GM21825 (cell line): ENCODE measurements at regions not wholly inside any gene's neighbourhood (a gene's known extent, or its start where the extent isn't known, plus 50 kb on each side); places are given as distances from the start of the nearest gene placed in this dataset.
"Not testable (repeated sequence)": the region's sequence is repeated elsewhere in the genome, so short reads cannot be mapped to it uniquely, and the experiment has no call there.

Experiments used
- ATAC-seq: cut with Tn5 transposase; IDR thresholded peaks from one replicate; pipeline ENCODE4 v1.9.1; 2021; ENCODE audit warnings: mild to moderate bottlenecking, moderate library complexity; ENCODE audit not compliant: unreplicated experiment

GRCh38 chr4:38278255-38278654, 318.1 kb downstream of the PTTG2 start:
- no peak for ATAC-seq

GRCh38 chr4:38279077-38279476, 318.9 kb downstream of the PTTG2 start:
- ATAC-seq, result no peak

DNA sequence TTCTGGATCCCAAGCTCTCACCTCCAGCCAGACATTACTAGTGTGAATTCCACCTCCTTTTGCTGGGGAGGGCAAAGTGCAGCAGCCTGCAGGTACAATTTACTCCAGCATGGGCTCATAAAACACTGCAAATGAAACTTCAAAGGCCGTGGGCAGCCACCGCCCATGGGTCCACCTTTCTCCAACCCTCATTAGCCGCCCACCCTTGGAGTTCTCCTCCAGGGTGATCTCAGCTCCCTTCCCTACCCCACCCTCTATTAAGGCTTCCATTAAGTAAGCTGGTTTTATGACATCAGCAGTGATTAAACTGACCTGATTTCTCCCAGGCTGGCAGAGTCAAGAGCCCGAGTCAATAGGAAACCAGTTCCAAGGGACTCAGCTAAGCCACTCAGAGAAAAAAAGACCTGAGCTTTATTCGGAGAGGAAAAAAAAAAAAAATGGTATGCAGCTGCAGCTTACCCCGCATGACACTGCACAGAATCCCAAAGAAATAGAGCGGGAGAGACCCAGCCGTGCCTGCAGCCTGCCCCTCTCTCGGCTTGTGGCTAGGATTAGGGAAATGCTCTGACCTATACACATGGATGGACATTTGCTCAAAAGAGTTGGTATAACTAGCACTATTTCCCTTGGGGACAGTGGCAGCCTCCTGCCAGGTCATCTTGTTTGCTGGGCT, 319.6 kb downstream of the PTTG2 start:
- no peak for ATAC-seq

DNA sequence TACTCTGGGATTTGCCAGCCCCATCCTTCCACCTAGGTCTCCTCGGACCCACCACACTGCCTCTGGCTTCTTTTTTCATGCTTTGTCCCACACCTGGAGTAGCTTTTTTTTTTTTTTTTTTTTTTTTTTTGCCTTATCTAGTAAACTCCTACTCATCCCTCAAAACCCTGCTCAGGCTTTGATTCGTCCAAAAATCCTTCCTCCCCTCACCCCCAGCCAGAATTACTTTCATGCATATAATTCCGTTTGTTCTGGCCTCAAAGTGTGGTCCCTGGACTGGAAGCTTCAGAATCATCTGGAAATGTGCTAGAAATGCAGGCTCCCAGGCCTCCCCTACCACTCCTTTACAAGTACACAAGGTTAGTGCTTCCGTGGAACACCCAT, 320.1 kb downstream of the PTTG2 start:
- no peak for ATAC-seq

GRCh38 chr4:38281371-38282071, 321.3 kb downstream of the PTTG2 start:
- no peak for ATAC-seq

DNA sequence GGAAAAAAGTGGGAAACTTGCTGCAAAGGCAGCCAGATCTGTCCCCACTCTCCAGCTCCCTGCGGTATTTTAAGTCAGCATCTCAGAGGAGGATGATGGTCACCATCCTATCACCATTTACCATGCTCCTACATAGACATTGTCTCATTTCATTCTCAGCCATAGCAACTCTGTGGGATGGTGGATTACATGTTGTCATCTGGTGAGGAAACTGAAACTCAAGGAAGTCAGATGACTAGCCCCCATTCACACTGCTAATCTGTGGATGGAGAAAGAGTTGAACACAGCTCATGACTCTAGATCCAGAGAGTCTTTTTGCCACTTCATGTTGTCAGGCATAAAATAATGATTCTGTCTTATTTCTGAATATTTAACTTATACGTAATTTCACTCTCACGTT, 323.5 kb downstream of the PTTG2 start:
- ATAC-seq, result no peak

GRCh38 chr4:38284294-38285030, 324.3 kb downstream of the PTTG2 start:
- ATAC-seq, result no peak

DNA sequence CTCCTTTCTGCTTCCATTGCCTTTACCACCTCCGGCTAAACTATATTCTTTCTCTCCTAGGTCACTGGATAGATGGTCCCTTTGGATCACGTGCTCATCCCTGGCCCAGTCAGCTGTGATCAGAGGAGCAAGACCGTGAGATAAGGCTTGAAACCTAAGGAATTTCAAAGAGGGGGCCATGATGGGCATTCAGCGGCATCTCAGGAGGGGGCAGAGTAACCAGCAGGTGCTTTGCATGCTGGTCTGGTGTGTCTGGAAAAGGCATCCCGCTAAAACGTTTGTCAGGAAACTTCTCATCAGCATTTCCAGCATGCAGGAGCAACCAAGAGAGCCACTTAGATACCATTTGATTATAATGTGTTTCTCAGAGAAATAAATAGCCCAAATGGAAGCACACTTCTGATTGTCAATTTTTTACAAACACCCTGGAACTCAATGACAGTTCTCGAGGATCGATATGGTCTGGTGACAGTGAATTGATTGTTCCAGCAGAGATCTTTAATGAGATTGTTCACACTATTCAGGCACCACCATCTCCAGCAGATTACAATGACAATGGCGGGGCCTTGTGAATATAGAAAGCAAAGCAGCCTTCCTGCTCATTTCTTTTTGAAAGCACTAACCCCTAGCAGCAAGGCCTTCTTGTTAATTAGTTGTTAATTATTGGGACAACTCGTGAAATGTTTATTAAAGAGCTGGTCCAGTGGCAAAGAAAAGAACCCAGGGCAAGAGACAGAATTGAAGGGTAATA, 327.1 kb downstream of the PTTG2 start:
- ATAC-seq, result no peak

DNA sequence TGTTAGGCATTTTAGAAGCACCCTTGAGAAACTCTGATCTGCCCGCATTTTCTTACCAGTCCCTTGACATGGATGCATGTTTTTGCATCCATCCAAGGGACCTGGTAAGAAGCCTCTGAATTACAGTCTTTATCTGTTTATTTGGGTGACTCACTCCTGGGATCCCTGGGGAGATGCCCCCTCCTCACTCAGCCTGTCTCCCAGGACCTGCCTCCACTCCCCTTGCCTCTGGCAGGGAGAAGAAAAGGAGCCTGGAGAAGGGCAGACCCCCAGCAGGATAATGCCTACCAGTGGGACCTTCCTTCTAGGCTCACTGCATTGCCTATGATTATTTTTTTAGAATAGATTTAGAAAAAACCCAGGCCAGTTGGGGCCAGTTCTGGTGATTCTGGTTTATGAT, 329.4 kb downstream of the PTTG2 start:
- no peak for ATAC-seq

DNA sequence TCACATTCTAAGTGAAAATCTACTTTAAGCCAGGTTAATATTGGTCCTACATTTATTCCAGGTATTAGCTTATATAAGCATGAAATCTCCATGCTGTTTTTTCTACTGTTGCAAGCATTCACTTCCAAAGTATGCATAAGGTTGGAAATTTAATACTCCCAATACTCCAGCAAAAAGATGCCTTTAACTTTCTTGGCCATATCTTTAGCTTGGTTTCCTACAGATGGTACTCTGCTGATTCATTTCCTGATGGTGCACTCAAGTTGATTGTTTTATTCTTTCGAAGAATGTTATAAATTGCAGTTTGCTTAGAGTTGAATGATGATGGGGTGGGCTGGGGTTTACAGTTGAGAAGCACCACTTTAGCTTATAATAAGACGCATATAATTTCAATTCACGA, 330.2 kb downstream of the PTTG2 start:
- no peak for ATAC-seq

DNA sequence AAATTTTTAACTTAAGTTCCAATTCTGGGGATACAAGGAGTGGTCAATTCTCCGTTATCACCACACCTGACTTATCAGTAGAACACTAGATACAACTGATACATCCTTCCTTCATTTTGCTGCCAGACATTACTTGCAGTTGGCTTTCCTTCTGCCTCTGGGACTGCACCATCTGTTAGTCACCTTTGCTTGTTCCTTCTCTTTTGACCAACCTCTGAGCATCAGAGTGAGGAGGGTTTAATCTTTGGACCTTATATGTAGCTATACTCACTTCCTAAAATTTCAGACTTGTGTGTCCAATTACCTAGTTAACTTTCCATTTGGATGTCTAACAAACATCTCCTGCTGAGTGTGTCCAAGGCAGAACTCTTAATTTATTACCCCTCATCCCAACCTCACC, 330.7 kb downstream of the PTTG2 start:
- ATAC-seq, result no peak

DNA sequence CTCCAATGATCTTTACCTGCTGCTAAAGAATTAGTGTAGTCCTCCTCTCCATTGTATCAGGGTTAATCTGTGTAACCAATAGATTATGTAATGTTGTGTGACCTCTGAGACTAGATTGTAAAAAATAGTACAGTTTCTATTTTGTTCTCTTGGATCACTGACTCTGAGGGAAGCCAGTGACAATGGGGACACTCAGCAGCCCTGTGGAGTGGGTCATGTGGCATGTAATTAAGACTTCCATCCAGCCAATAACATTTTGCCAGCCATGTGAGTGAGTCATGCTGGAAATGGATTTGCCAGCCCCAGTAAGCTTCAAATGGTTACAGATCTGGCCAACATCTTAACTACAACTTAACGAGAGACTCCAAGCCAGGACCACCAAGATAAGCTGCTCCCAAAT, 332.3 kb downstream of the PTTG2 start:
- ATAC-seq, result no peak

- ATAC-seq, result no peak
Observed at GRCh38 chr4:38294238-38294637, 334.0 kb downstream of the PTTG2 start.

- no peak for ATAC-seq
Observed at GRCh38 chr4:38297061-38297460, 336.9 kb downstream of the PTTG2 start.

- ATAC-seq, result no peak
Observed at GRCh38 chr4:38298868-38299713, 338.9 kb downstream of the PTTG2 start.

DNA sequence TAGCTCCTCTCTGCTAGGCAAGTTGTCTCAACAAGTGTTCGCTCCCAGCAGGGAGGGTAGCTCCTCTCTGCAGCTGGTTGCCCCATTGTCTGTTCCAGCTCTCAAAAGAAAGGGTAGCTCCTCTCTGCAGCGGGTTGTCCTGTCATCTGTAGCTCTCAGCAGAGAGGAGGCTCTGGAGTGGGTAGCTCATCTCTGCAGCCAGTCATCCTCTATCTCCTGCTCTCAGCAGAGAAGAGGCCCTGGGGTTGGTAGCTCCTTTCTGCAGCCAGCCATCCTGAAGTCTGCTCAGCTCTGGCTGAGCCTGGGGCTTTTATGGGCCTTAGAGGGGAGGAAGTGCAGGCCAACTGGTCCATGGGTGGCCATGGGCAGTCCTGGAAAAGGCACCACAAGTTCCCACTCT, 342.7 kb downstream of the PTTG2 start:
- no peak for ATAC-seq

- ATAC-seq, result not testable (repeated sequence)
Observed at GRCh38 chr4:38304460-38304859, 344.3 kb downstream of the PTTG2 start.

DNA sequence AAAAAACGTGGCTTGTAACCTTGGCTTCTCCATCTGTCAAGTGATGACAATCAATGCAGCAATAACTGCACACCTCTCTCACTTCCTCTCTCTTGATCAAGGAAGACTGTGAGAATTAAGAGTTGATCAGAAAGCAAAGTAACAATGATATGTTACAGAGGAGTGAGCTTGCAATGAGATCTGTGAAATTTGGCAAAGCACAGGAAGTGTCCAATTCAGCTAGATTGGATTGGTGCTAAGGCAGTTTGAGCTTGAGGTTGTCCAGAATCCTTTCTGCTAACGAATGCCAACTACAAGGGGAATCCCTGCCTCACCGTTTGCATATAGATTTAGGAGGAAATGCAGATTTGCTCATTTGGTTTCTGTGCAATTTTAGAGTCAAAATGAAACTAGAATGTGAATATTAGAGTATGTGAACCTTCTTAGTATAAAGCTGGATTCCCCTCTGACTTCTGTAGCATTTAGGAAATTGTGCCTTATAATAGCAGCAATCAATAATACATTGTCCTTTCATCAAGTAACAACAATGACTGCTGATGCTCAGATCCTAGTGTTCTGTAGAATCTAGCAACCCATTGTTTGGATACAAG, 346.4 kb downstream of the PTTG2 start:
- ATAC-seq, result peak; percentile 57

- no peak for ATAC-seq
Observed at GRCh38 chr4:38308728-38309311, 348.6 kb downstream of the PTTG2 start.

DNA sequence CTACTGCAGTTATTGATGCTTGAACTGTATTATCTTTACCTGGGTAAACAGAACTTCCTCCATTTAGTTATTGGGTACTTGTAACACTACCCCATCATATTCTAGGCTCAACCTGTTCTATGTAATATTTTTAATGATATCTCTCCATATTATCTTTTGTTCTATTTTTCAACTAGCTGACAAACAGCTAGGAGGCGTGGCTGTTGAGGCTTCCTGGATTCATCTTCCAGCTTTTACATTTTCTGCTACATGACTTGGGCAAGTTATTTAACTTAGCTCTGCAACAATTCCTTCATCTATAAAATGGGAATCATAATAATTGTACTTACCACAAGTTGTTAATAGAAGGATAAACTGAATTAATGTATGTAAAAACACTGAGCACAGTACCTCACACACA, 349.3 kb downstream of the PTTG2 start:
- no peak for ATAC-seq
